GM12865 (cell line): ENCODE measurements at regions not wholly inside any gene's neighbourhood (a gene's known extent, or its start where the extent isn't known, plus 50 kb on each side); places are given as distances from the start of the nearest gene placed in this dataset.
A peak's percentile ranks its signal among the peaks of the same experiment; 100 is the strongest.

Experiments
- DNase-seq: peaks from one replicate; pipeline ENCODE4 v3.0.0; 2010; ENCODE audit warnings: low read depth
- H3K4me3 ChIP-seq: 2 replicates; pipeline ENCODE4 v1.5.1; 2011; ENCODE audit warnings: mild to moderate bottlenecking, low read depth, low read length, control low read depth
- TF ChIP-seq, protein P1 (sequence below): IDR thresholded peaks from 2 replicates; pipeline ENCODE4 v1.5.1; 2011; ENCODE audit warnings: low read length, control low read depth, low read depth, inconsistent platforms; ENCODE audit not compliant: insufficient read depth; ENCODE audit errors: missing control alignments

DNA sequence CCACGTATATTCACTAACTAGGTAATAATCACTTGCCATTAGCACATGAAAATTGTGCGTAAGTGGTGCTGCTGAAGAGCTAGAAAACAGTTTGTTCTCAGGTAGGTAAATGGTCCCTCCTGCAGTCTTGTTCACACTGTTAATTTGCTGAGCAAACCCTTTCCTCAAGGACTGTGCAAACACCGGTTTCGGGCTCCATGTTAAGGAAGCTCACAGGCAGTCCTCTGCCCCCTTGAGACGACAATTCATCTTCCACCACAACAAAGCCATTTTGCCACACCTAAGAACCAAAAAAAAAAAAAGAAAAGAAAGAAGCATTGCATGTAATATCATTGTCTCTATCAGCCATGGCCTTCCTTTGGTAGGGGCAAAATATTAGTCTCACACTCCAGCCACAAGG is 193.9 kb downstream of the BCL11A start:
- H3K4me3 ChIP-seq = no peak overlapping the region
- DNase-seq = no peak
- TF ChIP-seq, protein P1, sequence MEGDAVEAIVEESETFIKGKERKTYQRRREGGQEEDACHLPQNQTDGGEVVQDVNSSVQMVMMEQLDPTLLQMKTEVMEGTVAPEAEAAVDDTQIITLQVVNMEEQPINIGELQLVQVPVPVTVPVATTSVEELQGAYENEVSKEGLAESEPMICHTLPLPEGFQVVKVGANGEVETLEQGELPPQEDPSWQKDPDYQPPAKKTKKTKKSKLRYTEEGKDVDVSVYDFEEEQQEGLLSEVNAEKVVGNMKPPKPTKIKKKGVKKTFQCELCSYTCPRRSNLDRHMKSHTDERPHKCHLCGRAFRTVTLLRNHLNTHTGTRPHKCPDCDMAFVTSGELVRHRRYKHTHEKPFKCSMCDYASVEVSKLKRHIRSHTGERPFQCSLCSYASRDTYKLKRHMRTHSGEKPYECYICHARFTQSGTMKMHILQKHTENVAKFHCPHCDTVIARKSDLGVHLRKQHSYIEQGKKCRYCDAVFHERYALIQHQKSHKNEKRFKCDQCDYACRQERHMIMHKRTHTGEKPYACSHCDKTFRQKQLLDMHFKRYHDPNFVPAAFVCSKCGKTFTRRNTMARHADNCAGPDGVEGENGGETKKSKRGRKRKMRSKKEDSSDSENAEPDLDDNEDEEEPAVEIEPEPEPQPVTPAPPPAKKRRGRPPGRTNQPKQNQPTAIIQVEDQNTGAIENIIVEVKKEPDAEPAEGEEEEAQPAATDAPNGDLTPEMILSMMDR = no peak

DNA sequence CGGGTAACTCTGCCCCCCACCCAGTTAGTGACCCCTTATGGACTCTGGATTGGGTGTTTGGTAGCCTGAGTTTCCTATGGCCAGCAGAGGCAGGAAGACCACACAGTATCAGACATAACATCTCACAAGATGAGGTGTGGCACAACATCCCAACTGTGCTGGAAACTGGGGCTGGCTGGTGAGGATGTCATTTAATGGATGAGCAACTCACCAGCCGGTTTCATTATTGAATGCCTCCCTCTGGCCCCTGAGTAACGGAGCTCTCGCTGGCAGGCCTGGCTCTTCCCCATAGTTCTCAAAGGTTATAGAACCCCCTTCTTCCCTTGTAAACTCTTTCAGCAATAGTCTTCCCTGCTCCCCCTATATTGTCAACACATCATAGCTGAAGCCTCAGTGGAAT is 195.0 kb downstream of the BCL11A start:
- TF ChIP-seq, protein P1 = no peak
- no peak overlapping the region for H3K4me3 ChIP-seq
- no peak for DNase-seq

- TF ChIP-seq, protein P1 = no peak
- no peak for DNase-seq
- no peak overlapping the region for H3K4me3 ChIP-seq
Measured at GRCh38 chr2:60357996-60358395, 195.5 kb downstream of the BCL11A start.

DNA sequence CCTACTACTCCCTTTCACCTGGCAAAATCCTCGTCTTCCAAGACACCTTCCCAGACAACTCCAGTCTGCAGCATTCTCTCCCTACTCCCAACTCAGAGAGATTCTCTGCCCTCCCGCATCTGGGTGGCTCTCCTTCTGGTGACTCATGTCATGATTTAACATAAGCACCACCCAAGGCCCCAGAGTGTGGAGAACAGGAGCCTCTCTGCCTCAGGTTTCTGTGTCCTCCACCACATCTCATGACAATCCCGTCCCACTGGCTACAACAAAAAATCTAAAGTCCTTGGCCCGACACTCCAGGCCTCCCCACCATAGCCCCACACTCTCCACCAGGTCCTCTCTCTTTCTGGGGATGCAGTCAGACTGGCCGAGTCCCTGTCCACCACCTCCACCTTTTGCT is 197.1 kb downstream of the BCL11A start:
- H3K4me3 ChIP-seq = peak overlapping the region; percentile 0; the same call in 1 of the 2 replicates
- DNase-seq = peak; percentile 36
- TF ChIP-seq, protein P1 = no peak

DNA sequence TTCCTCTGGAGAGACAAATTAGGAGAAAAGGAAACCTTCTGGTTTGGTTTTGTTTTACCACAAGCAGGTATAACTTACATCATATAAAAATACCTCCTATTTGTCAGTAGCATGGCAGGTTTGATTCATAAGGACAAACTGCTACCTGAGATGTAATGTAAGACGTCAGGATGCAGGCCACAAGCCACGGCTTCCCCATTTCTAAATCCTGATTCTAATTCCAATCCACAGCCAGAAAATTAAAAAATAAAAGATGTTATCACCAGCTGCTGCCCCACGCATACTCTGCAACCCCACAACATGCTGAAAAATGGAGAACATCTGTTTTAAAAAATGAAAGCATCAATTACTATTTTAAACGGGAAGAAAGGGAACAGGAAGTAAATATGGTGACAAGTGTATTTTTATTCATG is 197.6 kb downstream of the BCL11A start:
- peak; percentile 44 for DNase-seq
- peak overlapping the region; percentile 0 for H3K4me3 ChIP-seq
- TF ChIP-seq, protein P1 = no peak

GRCh38 chr2:60354713-60355112 is 198.7 kb downstream of the BCL11A start:
- TF ChIP-seq, protein P1 = no peak
- H3K4me3 ChIP-seq = no peak overlapping the region
- DNase-seq = no peak

DNA sequence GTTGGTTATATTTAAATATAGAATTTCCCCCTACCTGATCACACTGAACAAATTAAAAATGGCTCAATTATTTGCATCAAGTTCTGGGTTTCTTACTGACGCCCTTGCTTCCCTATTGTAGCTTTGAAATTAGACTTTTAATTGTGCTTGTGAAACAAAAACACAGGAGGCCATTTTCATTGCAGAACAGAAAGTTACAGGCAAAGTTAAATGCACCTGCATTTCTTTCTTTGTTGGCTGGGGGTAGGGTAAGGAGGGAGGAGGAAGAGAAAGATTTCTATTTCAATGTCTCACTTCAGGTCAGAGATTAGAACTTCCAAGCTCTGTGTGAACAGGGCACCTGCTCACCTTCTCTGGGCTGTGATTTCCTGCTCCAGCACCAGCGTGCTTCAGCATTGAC is 199.6 kb downstream of the BCL11A start:
- peak overlapping the region; percentile 12; the same call in 1 of the 2 replicates for H3K4me3 ChIP-seq
- peak; percentile 82 for DNase-seq
- TF ChIP-seq, protein P1 = no peak
